ENCODE measurements at regions not wholly inside any gene's neighbourhood (a gene's known extent, or its start where the extent isn't known, plus 50 kb on each side); places are given as distances from the start of the nearest gene placed in this dataset.

DNA sequence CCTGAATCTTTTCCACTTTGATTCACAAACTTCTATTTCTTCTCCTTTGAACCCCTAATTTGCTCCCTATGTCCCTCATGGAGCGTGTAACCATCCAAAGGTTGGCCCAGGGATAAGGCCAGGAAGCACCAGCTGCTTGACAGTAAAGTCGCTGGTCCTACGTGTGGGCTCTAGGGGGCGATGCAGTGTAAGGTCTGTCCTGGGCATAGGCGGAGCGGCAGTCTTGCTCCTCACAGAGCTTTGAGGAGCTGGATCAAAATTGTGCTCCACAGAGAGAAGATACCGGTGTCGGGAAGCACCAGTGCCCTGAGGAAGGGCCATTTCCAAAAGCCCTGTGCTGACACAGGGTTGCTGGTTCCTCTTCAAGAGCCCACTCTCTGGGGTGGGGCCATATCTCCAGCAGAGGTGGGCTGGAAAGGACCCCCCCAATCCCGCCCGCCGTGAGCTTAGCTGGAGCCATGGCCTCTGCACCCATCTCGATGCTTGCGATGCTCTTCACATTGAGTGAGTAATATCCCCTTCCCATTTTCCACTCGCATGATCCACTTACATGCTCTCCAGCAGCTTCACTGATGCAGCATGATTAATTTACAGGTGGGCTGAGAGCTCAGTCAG is 49.9 kb upstream of the OR4E1 start:
- TF ChIP-seq POLR2A (IDR thresholded peaks at IDR 0.05; ENCODE audit: low read depth, low read length): no peak
- no peak for TF ChIP-seq CREB1 (IDR thresholded peaks at IDR 0.05; ENCODE audit: low read depth)
- TF ChIP-seq, protein P1, sequence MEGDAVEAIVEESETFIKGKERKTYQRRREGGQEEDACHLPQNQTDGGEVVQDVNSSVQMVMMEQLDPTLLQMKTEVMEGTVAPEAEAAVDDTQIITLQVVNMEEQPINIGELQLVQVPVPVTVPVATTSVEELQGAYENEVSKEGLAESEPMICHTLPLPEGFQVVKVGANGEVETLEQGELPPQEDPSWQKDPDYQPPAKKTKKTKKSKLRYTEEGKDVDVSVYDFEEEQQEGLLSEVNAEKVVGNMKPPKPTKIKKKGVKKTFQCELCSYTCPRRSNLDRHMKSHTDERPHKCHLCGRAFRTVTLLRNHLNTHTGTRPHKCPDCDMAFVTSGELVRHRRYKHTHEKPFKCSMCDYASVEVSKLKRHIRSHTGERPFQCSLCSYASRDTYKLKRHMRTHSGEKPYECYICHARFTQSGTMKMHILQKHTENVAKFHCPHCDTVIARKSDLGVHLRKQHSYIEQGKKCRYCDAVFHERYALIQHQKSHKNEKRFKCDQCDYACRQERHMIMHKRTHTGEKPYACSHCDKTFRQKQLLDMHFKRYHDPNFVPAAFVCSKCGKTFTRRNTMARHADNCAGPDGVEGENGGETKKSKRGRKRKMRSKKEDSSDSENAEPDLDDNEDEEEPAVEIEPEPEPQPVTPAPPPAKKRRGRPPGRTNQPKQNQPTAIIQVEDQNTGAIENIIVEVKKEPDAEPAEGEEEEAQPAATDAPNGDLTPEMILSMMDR (IDR thresholded peaks at IDR 0.05 in 2 of 3, conservative IDR thresholded peaks at IDR 0.05 in 1 of 3; ENCODE audit: control insufficient read depth in 2 of 3, extremely low read depth in 1 of 3, insufficient read depth in 1 of 3, low read depth in 3 of 3, low read length in 3 of 3): peak; percentile 31 to 46 (median 44); a peak in 4 of 6 replicates
- TF ChIP-seq, protein P2, sequence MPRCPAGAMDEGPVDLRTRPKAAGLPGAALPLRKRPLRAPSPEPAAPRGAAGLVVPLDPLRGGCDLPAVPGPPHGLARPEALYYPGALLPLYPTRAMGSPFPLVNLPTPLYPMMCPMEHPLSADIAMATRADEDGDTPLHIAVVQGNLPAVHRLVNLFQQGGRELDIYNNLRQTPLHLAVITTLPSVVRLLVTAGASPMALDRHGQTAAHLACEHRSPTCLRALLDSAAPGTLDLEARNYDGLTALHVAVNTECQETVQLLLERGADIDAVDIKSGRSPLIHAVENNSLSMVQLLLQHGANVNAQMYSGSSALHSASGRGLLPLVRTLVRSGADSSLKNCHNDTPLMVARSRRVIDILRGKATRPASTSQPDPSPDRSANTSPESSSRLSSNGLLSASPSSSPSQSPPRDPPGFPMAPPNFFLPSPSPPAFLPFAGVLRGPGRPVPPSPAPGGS (IDR thresholded peaks at IDR 0.05; ENCODE audit: borderline replicate concordance, insufficient read depth, low read depth, low read length, poor library complexity, severe bottlenecking): no peak
- TF ChIP-seq ZBTB33 (IDR thresholded peaks at IDR 0.05): no peak
- TF ChIP-seq POLR2AphosphoS5 (IDR thresholded peaks at IDR 0.05; ENCODE audit: low read length): no peak
- no peak for TF ChIP-seq SMC3 (IDR thresholded peaks at IDR 0.05; ENCODE audit: borderline replicate concordance, low read length)
- TF ChIP-seq, protein P3, sequence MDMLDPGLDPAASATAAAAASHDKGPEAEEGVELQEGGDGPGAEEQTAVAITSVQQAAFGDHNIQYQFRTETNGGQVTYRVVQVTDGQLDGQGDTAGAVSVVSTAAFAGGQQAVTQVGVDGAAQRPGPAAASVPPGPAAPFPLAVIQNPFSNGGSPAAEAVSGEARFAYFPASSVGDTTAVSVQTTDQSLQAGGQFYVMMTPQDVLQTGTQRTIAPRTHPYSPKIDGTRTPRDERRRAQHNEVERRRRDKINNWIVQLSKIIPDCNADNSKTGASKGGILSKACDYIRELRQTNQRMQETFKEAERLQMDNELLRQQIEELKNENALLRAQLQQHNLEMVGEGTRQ (IDR thresholded peaks at IDR 0.05; ENCODE audit: borderline replicate concordance, low read depth, low read length): no peak
- TF ChIP-seq SREBF2 (IDR thresholded peaks at IDR 0.05; ENCODE audit: low read length): no peak
